Endothelial cell of umbilical vein (primary cell): ENCODE measurements at regions not wholly inside any gene's neighbourhood (a gene's known extent, or its start where the extent isn't known, plus 50 kb on each side); places are given as distances from the start of the nearest gene placed in this dataset.

Experiments used
- BruUV-seq: library from RNA; stranded (reverse); fragments of 400-500 nt; replicated peaks from 2 replicates; lab custom pipeline; 2021; lab: Mats Ljungman, UMichigan
- CTCF ChIA-PET: fragments of 300-600, 350-600 bp; sonication (Branson Sonifier 250); formaldehyde crosslinking; loops from one replicate; lab custom pipeline; 2021; ENCODE audit warnings: antibody characterized with exemption, inconsistent platforms; lab: Charles Lee
- POLR2A ChIA-PET: fragments of 300-600, 350-600 bp; sonication (Branson Sonifier 250); formaldehyde crosslinking; loops from one replicate; lab custom pipeline; 2021; ENCODE audit warnings: antibody characterized with exemption, inconsistent platforms; lab: Charles Lee
- DNase-seq: peaks from one replicate; pipeline ENCODE4 v3.0.0-alpha.2; 2011; ENCODE audit warnings: low read depth, low spot score
- FAIRE-seq: peaks from 2 replicates; lab custom pipeline; 2011; peaks lifted over from hg19 to GRCh38; lab: Jason Lieb, UNC
- H2AFZ ChIP-seq: 2 replicates; pipeline ENCODE4 v1.6.0; 2012; ENCODE audit warnings: low read depth, low read length, control low read depth, inconsistent platforms
- H3K27ac ChIP-seq: 2 replicates; pipeline ENCODE4 v1.5.1; 2011; ENCODE audit warnings: low read depth, mild to moderate bottlenecking, control low read depth, low read length, moderate library complexity; ENCODE audit not compliant: insufficient read depth
- H3K27me3 ChIP-seq, 2 experiments: 2 replicates each; pipeline versions ENCODE4 v1.6.0 to v1.6.1; 2011; ENCODE audit warnings: low read length in 2 of 2, mixed read lengths in 1 of 2; ENCODE audit not compliant: control insufficient read depth in 2 of 2, insufficient read depth in 2 of 2
- H3K36me3 ChIP-seq, 2 experiments: 2 replicates in 1 of 2; 3 replicates in 1 of 2; pipeline ENCODE4 v1.5.1; 2011; ENCODE audit warnings: low read length in 2 of 2, mild to moderate bottlenecking in 1 of 2, moderate library complexity in 1 of 2; ENCODE audit not compliant: control insufficient read depth in 2 of 2, insufficient read depth in 2 of 2; ENCODE audit errors: extremely low read depth in 1 of 2
- H3K4me1 ChIP-seq: 3 replicates; pipeline ENCODE4 v1.5.1; 2011; ENCODE audit warnings: mild to moderate bottlenecking, low read length; ENCODE audit not compliant: control insufficient read depth, insufficient read depth; ENCODE audit errors: extremely low read depth
- H3K4me2 ChIP-seq: 2 replicates; pipeline ENCODE4 v1.6.1; 2011; ENCODE audit warnings: low read length, control low read depth, mixed read lengths; ENCODE audit not compliant: insufficient read depth
- H3K4me3 ChIP-seq, 3 experiments: fragments of 200-600 bp in 1 of 3; sonication (generic), shearing (Covaris generic) in 1 of 3; replicated peaks in 1 of 3; 2 replicates each; pipeline ENCODE4 v1.5.1; 2011 to 2016; ENCODE audit warnings: control low read depth in 3 of 3, low read length in 3 of 3, mild to moderate bottlenecking in 2 of 3, inconsistent platforms in 1 of 3, low read depth in 1 of 3, moderate library complexity in 1 of 3; ENCODE audit not compliant: insufficient read depth in 1 of 3
- H3K79me2 ChIP-seq: 2 replicates; pipeline ENCODE4 v1.6.0; 2012; ENCODE audit warnings: low read length, inconsistent platforms; ENCODE audit not compliant: control insufficient read depth, insufficient read depth
- H3K9ac ChIP-seq: replicated peaks from 2 replicates; pipeline ENCODE3; 2011; ENCODE audit warnings: low read length, control low read depth; ENCODE audit not compliant: insufficient read depth; ENCODE audit errors: extremely low read depth
- H3K9me1 ChIP-seq: replicated peaks from 3 replicates; pipeline ENCODE4 v1.6.0; 2011; ENCODE audit warnings: mild to moderate bottlenecking, low read length; ENCODE audit not compliant: control insufficient read depth, insufficient read depth; ENCODE audit errors: extremely low read depth
- H3K9me3 ChIP-seq: replicated peaks from 2 replicates; pipeline ENCODE4 v1.5.1; 2012; ENCODE audit warnings: low read length, inconsistent platforms; ENCODE audit not compliant: control insufficient read depth, insufficient read depth
- H4K20me1 ChIP-seq: replicated peaks from 2 replicates; pipeline ENCODE3; 2011; ENCODE audit warnings: mild to moderate bottlenecking, low read length; ENCODE audit not compliant: control insufficient read depth, insufficient read depth; ENCODE audit errors: extremely low read depth
- EZH2 ChIP-seq: IDR thresholded peaks from 2 replicates; pipeline ENCODE4 v1.6.1; 2012; ENCODE audit warnings: borderline replicate concordance, low read depth, mild to moderate bottlenecking, moderate library complexity, low read length, inconsistent platforms; ENCODE audit not compliant: severe bottlenecking
- FOS ChIP-seq: IDR thresholded peaks from 2 replicates; pipeline ENCODE4 v1.6.1; 2011; ENCODE audit warnings: mild to moderate bottlenecking, low read length, moderate library complexity, borderline replicate concordance; ENCODE audit not compliant: insufficient read depth
- GATA2 ChIP-seq: IDR thresholded peaks from 2 replicates; pipeline ENCODE4 v1.7.0; 2011; ENCODE audit warnings: low read depth, mild to moderate bottlenecking, moderate library complexity, mixed read lengths, low read length; ENCODE audit not compliant: insufficient read length, insufficient read depth
- JUN ChIP-seq: IDR thresholded peaks from 2 replicates; pipeline ENCODE4 v1.6.1; 2011; ENCODE audit warnings: borderline replicate concordance, low read depth; ENCODE audit not compliant: insufficient read length, insufficient read depth
- MYC ChIP-seq: IDR thresholded peaks from one replicate; pipeline ENCODE4 v1.6.1; 2011; ENCODE audit warnings: mild to moderate bottlenecking, low read depth, low read length
- POLR2A ChIP-seq: IDR thresholded peaks from 2 replicates; pipeline ENCODE4 v1.6.1; 2012; ENCODE audit warnings: low read depth, mild to moderate bottlenecking, control low read depth, low read length
- POLR2AphosphoS5 ChIP-seq: IDR thresholded peaks from 2 replicates; pipeline ENCODE4 v1.6.1; 2012; ENCODE audit warnings: low read depth, mild to moderate bottlenecking, control low read depth, low read length, moderate library complexity; ENCODE audit not compliant: insufficient read depth
- dilution Hi-C: fragments of 300-500 bp; cut with MboI; formaldehyde crosslinking; loops from one replicate; pipeline ENCODE4 v1.15.0; 2019; ENCODE audit warnings: low sequenced_read_pairs; ENCODE audit not compliant: extremely low pct_ligation_motif_present
- intact Hi-C: fragments of 100-400 bp; cut with micrococcal nuclease; formaldehyde crosslinking; loops from one replicate; pipeline ENCODE4 v1.10.0; 2022
- TF ChIP-seq, protein P1 (sequence below): IDR thresholded peaks from 2 replicates; pipeline ENCODE4 v1.6.1; 2011; ENCODE audit not compliant: insufficient read depth, insufficient read length
- TF ChIP-seq, protein P2 (sequence below), 2 donors: IDR thresholded peaks; 1 replicate in 1 of 2; 2 replicates in 1 of 2; pipeline ENCODE4 v1.5.1; 2011; ENCODE audit warnings: low read length in 2 of 2, mild to moderate bottlenecking in 2 of 2, moderate library complexity in 2 of 2, control low read depth in 1 of 2, inconsistent platforms in 1 of 2, low read depth in 1 of 2; ENCODE audit not compliant: insufficient read depth in 1 of 2; ENCODE audit errors: extremely low read depth in 1 of 2

DNA sequence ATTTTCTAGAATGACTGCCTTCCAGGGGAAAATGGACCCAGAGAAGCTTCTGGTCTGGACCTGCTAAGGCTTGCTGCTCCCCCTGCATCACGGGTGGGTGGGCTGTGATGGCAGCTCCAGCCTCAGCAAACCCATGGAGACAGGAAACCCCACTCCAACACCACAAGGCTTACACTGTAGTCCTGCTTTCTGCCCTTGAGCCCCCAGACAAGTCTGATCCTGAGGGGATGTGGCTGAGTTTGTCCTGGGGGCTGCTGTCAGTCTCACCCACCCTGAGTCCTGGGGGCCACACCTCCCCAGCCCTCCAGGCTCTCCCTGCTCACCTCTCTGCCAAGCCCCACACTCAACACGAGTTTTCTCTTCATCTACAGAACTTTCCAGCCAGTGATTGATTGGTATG, 279.4 kb downstream of the EIPR1 start:
- H3K9me3 ChIP-seq, result no peaks in the 10 kb centered on the region
- TF ChIP-seq, protein P1, sequence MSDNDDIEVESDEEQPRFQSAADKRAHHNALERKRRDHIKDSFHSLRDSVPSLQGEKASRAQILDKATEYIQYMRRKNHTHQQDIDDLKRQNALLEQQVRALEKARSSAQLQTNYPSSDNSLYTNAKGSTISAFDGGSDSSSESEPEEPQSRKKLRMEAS, result no peak
- TF ChIP-seq, protein P2, sequence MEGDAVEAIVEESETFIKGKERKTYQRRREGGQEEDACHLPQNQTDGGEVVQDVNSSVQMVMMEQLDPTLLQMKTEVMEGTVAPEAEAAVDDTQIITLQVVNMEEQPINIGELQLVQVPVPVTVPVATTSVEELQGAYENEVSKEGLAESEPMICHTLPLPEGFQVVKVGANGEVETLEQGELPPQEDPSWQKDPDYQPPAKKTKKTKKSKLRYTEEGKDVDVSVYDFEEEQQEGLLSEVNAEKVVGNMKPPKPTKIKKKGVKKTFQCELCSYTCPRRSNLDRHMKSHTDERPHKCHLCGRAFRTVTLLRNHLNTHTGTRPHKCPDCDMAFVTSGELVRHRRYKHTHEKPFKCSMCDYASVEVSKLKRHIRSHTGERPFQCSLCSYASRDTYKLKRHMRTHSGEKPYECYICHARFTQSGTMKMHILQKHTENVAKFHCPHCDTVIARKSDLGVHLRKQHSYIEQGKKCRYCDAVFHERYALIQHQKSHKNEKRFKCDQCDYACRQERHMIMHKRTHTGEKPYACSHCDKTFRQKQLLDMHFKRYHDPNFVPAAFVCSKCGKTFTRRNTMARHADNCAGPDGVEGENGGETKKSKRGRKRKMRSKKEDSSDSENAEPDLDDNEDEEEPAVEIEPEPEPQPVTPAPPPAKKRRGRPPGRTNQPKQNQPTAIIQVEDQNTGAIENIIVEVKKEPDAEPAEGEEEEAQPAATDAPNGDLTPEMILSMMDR (IDR thresholded peaks at IDR 0.05; ENCODE audit: extremely low read depth in 1 of 2, insufficient read depth in 1 of 2, low read depth in 1 of 2, low read length in 2 of 2), result no peak
- TF ChIP-seq FOS (no peak), JUN (no peak), POLR2AphosphoS5 (no peak), POLR2A (no peak), EZH2 (no peak), MYC (no peak), GATA2 (no peak)
- no peaks in the 10 kb centered on the region for H3K9me1 ChIP-seq
- FAIRE-seq (no peak), DNase-seq (no peak)
- no TSS peak for BruUV-seq
- no peaks in the 10 kb centered on the region for H3K27me3 ChIP-seq
- H3K36me3 ChIP-seq, result no peaks in the 10 kb centered on the region
- no peak overlapping the region for H3K27ac ChIP-seq
- ChIA-PET POLR2A (interaction anchor here (0.6 kb wide), 1 partner anchor 833 kb away, joined by 4 read pairs; no protein-coding TSS in a partner anchor), CTCF (no interaction called here)
- H4K20me1 ChIP-seq, result no peaks in the 10 kb centered on the region
- no peak overlapping the region for H3K4me3 ChIP-seq
- no peak overlapping the region for H3K9ac ChIP-seq
- H3K4me2 ChIP-seq, result no peak overlapping the region
- no peaks in the 10 kb centered on the region for H3K79me2 ChIP-seq
- intact Hi-C loops (no loop called here), dilution Hi-C loops (no loop called here)
- H2AFZ ChIP-seq, result no peak overlapping the region
- H3K4me1 ChIP-seq, result no peaks in the 10 kb centered on the region
